Loucy (cell line): ENCODE measurements at regions not wholly inside any gene's neighbourhood (a gene's known extent, or its start where the extent isn't known, plus 50 kb on each side); places are given as distances from the start of the nearest gene placed in this dataset.

Experiments
- H2AFZ ChIP-seq: fragments of 200-600 bp; sonication (generic); 2 replicates; pipeline ENCODE4 v1.6.0; 2016; ENCODE audit warnings: antibody characterized with exemption, mild to moderate bottlenecking, low read length, moderate library complexity
- H3F3A ChIP-seq: fragments of 200-600 bp; 2 replicates; pipeline ENCODE4 v1.6.0; 2016; ENCODE audit warnings: antibody characterized with exemption, low read depth, mild to moderate bottlenecking
- H3K27me3 ChIP-seq: fragments of 200-600 bp; sonication (generic); 2 replicates; pipeline ENCODE4 v1.6.1; 2014; ENCODE audit warnings: low read length, mild to moderate bottlenecking; ENCODE audit not compliant: insufficient read depth, poor library complexity, severe bottlenecking
- H3K36me3 ChIP-seq: fragments of 200-600 bp; sonication (generic); 2 replicates; pipeline ENCODE4 v1.6.1; 2016; ENCODE audit warnings: low read length; ENCODE audit not compliant: insufficient read depth
- H3K4me1 ChIP-seq: fragments of 200-600 bp; sonication (generic); 2 replicates; pipeline ENCODE4 v1.5.1; 2014; ENCODE audit warnings: low read length, mild to moderate bottlenecking; ENCODE audit not compliant: insufficient read depth, poor library complexity, severe bottlenecking
- H3K4me2 ChIP-seq: fragments of 200-600 bp; sonication (generic); 2 replicates; pipeline ENCODE4 v1.6.0; 2014; ENCODE audit warnings: antibody characterized with exemption, low read length, low read depth, mild to moderate bottlenecking; ENCODE audit not compliant: poor library complexity, severe bottlenecking
- H3K4me3 ChIP-seq: fragments of 200-600 bp; sonication (generic); 2 replicates; pipeline ENCODE4 v1.5.1; 2014; ENCODE audit warnings: low read length, mild to moderate bottlenecking, mixed read lengths; ENCODE audit not compliant: poor library complexity, severe bottlenecking
- H3K79me2 ChIP-seq: fragments of 200-600 bp; sonication (generic); 2 replicates; pipeline ENCODE4 v1.6.1; 2014; ENCODE audit warnings: low read length; ENCODE audit not compliant: insufficient read depth
- H3K9ac ChIP-seq: fragments of 200-600 bp; sonication (generic); 2 replicates; pipeline ENCODE4 v1.6.0; 2014; ENCODE audit warnings: mild to moderate bottlenecking, low read depth, low read length, moderate library complexity; ENCODE audit not compliant: poor library complexity, severe bottlenecking
- H3K9me2 ChIP-seq: fragments of 200-600 bp; sonication (generic); replicated peaks from 2 replicates; pipeline ENCODE4 v1.6.1; 2016; ENCODE audit warnings: low read depth, low read length, mixed read lengths
- H3K9me3 ChIP-seq: fragments of 200-600 bp; sonication (generic); 2 replicates; pipeline ENCODE4 v1.6.1; 2014; ENCODE audit warnings: mild to moderate bottlenecking, antibody characterized with exemption, low read length, low read depth; ENCODE audit not compliant: insufficient read depth
- H4K20me1 ChIP-seq: fragments of 200-600 bp; sonication (generic); 2 replicates; pipeline ENCODE4 v1.6.0; 2014; ENCODE audit warnings: antibody characterized with exemption, low read length, mild to moderate bottlenecking; ENCODE audit not compliant: insufficient read depth, poor library complexity, severe bottlenecking
- CTCF ChIP-seq: fragments of 200-600 bp; sonication (generic); conservative IDR thresholded peaks from 2 replicates; pipeline ENCODE4 v1.5.1; 2014; ENCODE audit warnings: mild to moderate bottlenecking, antibody characterized with exemption, low read length
- EZH2phosphoT487 ChIP-seq: fragments of 200-600 bp; IDR thresholded peaks from 2 replicates; pipeline ENCODE4 v1.6.1; 2018; ENCODE audit warnings: antibody characterized with exemption, mild to moderate bottlenecking, moderate library complexity, borderline replicate concordance

- Histone ChIP-seq H2AFZ (no peak overlapping the region), H4K20me1 (no peaks in the 10 kb centered on the region), H3K4me1 (no peaks in the 10 kb centered on the region), H3K36me3 (no peaks in the 10 kb centered on the region), H3K9me2 (no peaks in the 10 kb centered on the region), H3K4me2 (no peak overlapping the region), H3K27me3 (no peaks in the 10 kb centered on the region), H3K4me3 (no peak overlapping the region), H3K9me3 (no peaks in the 10 kb centered on the region), H3K79me2 (no peaks in the 10 kb centered on the region), H3K9ac (no peak overlapping the region), H3F3A (no peaks in the 10 kb centered on the region)
- TF ChIP-seq EZH2phosphoT487 (no peak), CTCF (no peak)
These were observed 280.2 kb downstream of the SHQ1 start for GRCh38 chr3:72568083-72568482.

- Histone ChIP-seq H2AFZ (no peak overlapping the region), H3K36me3 (no peaks in the 10 kb centered on the region), H3K4me3 (no peak overlapping the region), H4K20me1 (no peaks in the 10 kb centered on the region), H3K9me2 (no peaks in the 10 kb centered on the region), H3K9ac (no peak overlapping the region), H3K27me3 (no peaks in the 10 kb centered on the region), H3K79me2 (no peaks in the 10 kb centered on the region), H3K4me1 (no peaks in the 10 kb centered on the region), H3K4me2 (no peak overlapping the region), H3K9me3 (no peaks in the 10 kb centered on the region), H3F3A (no peaks in the 10 kb centered on the region)
- no peak for TF ChIP-seq CTCF
- TF ChIP-seq EZH2phosphoT487, result no peak
These were observed 280.8 kb downstream of the SHQ1 start for GRCh38 chr3:72567474-72567873.

DNA sequence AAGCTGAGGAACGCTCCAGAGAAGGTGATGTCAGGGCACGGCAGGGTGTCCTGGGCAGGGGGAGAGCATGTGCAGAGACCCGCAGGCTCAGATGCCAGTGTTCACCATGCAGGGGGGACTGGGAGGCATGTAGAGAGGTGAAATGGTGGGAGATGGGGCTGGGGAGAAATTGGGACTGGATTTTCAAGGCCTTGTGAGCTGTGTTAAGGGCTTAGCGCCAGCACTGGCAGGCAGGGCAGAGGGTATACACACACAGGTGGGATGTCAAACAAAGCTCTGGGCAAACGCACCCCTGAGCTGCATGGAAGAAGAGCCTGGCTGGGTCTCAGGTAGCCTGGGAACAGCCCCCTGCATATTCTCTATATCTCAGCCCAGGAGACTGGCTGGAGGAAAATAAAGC, 282.7 kb downstream of the SHQ1 start:
- no peak overlapping the region for H3K9ac ChIP-seq
- no peak overlapping the region for H3K4me3 ChIP-seq
- no peaks in the 10 kb centered on the region for H3K9me2 ChIP-seq
- no peak overlapping the region for H2AFZ ChIP-seq
- H3K36me3 ChIP-seq, result no peaks in the 10 kb centered on the region
- no peak overlapping the region for H3K4me2 ChIP-seq
- TF ChIP-seq CTCF (no peak), EZH2phosphoT487 (no peak)
- no peaks in the 10 kb centered on the region for H3K27me3 ChIP-seq
- H3F3A ChIP-seq, result no peaks in the 10 kb centered on the region
- H3K4me1 ChIP-seq, result no peaks in the 10 kb centered on the region
- H3K79me2 ChIP-seq, result no peaks in the 10 kb centered on the region
- no peaks in the 10 kb centered on the region for H3K9me3 ChIP-seq
- no peaks in the 10 kb centered on the region for H4K20me1 ChIP-seq
